Smooth muscle cell (in vitro differentiated cells): ENCODE measurements at regions not wholly inside any gene's neighbourhood (a gene's known extent, or its start where the extent isn't known, plus 50 kb on each side); places are given as distances from the start of the nearest gene placed in this dataset.

Experiments used
- DNase-seq: peaks from one replicate; lab custom pipeline; 2025; ENCODE audit not compliant: unreplicated experiment; lab: John Stamatoyannopoulos, UW
- H2AFZ ChIP-seq: fragments of 200-600 bp; sonication (generic); 2 replicates; pipeline ENCODE4 v1.6.0; 2016; ENCODE audit warnings: antibody characterized with exemption, low read depth, mild to moderate bottlenecking
- H3F3A ChIP-seq: fragments of 200-600 bp; sonication (generic); 2 replicates; pipeline ENCODE4 v1.6.0; 2017; ENCODE audit warnings: antibody characterized with exemption, low read depth
- H3K27ac ChIP-seq: fragments of 200-600 bp; sonication (generic); 2 replicates; pipeline ENCODE4 v1.5.1; 2016; ENCODE audit warnings: low read depth, mild to moderate bottlenecking
- H3K27me3 ChIP-seq: fragments of 200-600 bp; sonication (generic); 2 replicates; pipeline ENCODE4 v1.6.1; 2016; ENCODE audit warnings: low read depth, mild to moderate bottlenecking
- H3K36me3 ChIP-seq: fragments of 200-600 bp; sonication (generic); 2 replicates; pipeline ENCODE4 v1.5.1; 2016; ENCODE audit warnings: low read depth
- H3K4me1 ChIP-seq: fragments of 200-600 bp; sonication (generic); 2 replicates; pipeline ENCODE4 v1.5.1; 2016; ENCODE audit warnings: low read depth
- H3K4me2 ChIP-seq: fragments of 200-600 bp; sonication (generic); 2 replicates; pipeline ENCODE4 v1.6.0; 2016; ENCODE audit warnings: mild to moderate bottlenecking
- H3K4me3 ChIP-seq: fragments of 200-600 bp; sonication (generic); 2 replicates; pipeline ENCODE4 v1.5.1; 2016; ENCODE audit warnings: mild to moderate bottlenecking
- H3K79me2 ChIP-seq: fragments of 200-600 bp; sonication (generic); 2 replicates; pipeline ENCODE4 v1.6.0; 2016; ENCODE audit warnings: low read depth, mild to moderate bottlenecking
- H3K9ac ChIP-seq: fragments of 200-600 bp; sonication (generic); 2 replicates; pipeline ENCODE4 v1.6.0; 2016; ENCODE audit warnings: low read depth
- H3K9me3 ChIP-seq: fragments of 200-600 bp; sonication (generic); replicated peaks from 2 replicates; pipeline ENCODE4 v1.5.1; 2016; ENCODE audit warnings: low read depth
- H4K20me1 ChIP-seq: fragments of 200-600 bp; sonication (generic); 2 replicates; pipeline ENCODE4 v1.6.0; 2016; ENCODE audit warnings: low read depth
- CTCF ChIP-seq: fragments of 200-600 bp; sonication (generic); IDR thresholded peaks from 2 replicates; pipeline ENCODE4 v1.5.1; 2017; ENCODE audit warnings: borderline replicate concordance, mild to moderate bottlenecking, antibody characterized with exemption; ENCODE audit not compliant: insufficient read depth, poor library complexity, severe bottlenecking
- WGBS: methylation state at CpG from one replicate; pipeline ENCODE4 v1.1.7; 2016; ENCODE audit warnings: low lambda C conversion rate; 5-methylcytosine and 5-hydroxymethylcytosine counted together

GRCh38 chr6:9851006-9851405 is 563.9 kb downstream of the TFAP2A start:
- Histone ChIP-seq H3K4me2 (no peak overlapping the region), H3K4me1 (no peaks in the 10 kb centered on the region), H4K20me1 (no peaks in the 10 kb centered on the region), H2AFZ (no peak overlapping the region), H3K27ac (no peak overlapping the region), H3F3A (no peaks in the 10 kb centered on the region), H3K36me3 (no peaks in the 10 kb centered on the region), H3K9ac (no peak overlapping the region), H3K9me3 (peaks cover 21% of the 10 kb centered on the region), H3K4me3 (no peak overlapping the region), H3K79me2 (no peaks in the 10 kb centered on the region), H3K27me3 (no peaks in the 10 kb centered on the region)
- DNase-seq: no peak
- 45% methylated on average over 2 of the region's 2 CpGs for WGBS
- TF ChIP-seq CTCF: no peak

- H2AFZ ChIP-seq: no peak overlapping the region
- no peak overlapping the region for H3K4me2 ChIP-seq
- DNase-seq: no peak
- H3F3A ChIP-seq: no peaks in the 10 kb centered on the region
- no peaks in the 10 kb centered on the region for H3K79me2 ChIP-seq
- H4K20me1 ChIP-seq: no peaks in the 10 kb centered on the region
- H3K27me3 ChIP-seq: no peaks in the 10 kb centered on the region
- no peak overlapping the region for H3K4me3 ChIP-seq
- H3K9ac ChIP-seq: no peak overlapping the region
- H3K9me3 ChIP-seq: peaks cover 16% of the 10 kb centered on the region
- no peaks in the 10 kb centered on the region for H3K36me3 ChIP-seq
- H3K27ac ChIP-seq: no peak overlapping the region
- peaks cover 3% of the 10 kb centered on the region for H3K4me1 ChIP-seq
- TF ChIP-seq CTCF: no peak
- WGBS: 52% methylated on average over 1 of the region's 1 CpG
Observed at GRCh38 chr6:9848094-9848493, 566.8 kb downstream of the TFAP2A start.

GRCh38 chr6:9841886-9842725 is 572.8 kb downstream of the TFAP2A start:
- TF ChIP-seq CTCF: no peak
- H3K27me3 ChIP-seq: no peaks in the 10 kb centered on the region
- H3K9me3 ChIP-seq: peaks cover 7% of the 10 kb centered on the region
- DNase-seq: no peak
- H2AFZ ChIP-seq: no peak overlapping the region
- H3F3A ChIP-seq: no peaks in the 10 kb centered on the region
- H3K79me2 ChIP-seq: no peaks in the 10 kb centered on the region
- no peak overlapping the region for H3K4me2 ChIP-seq
- H3K4me3 ChIP-seq: no peak overlapping the region
- H3K4me1 ChIP-seq: peaks cover 6% of the 10 kb centered on the region
- H3K36me3 ChIP-seq: no peaks in the 10 kb centered on the region
- WGBS: 40% methylated on average over 9 of the region's 9 CpGs
- no peaks in the 10 kb centered on the region for H4K20me1 ChIP-seq
- H3K27ac ChIP-seq: no peak overlapping the region
- H3K9ac ChIP-seq: no peak overlapping the region

- DNase-seq: no peak
- Histone ChIP-seq H3K4me1 (peaks cover 7% of the 10 kb centered on the region), H3K79me2 (no peaks in the 10 kb centered on the region), H3K9me3 (no peaks in the 10 kb centered on the region), H2AFZ (no peak overlapping the region), H3K27ac (no peak overlapping the region), H3K9ac (no peak overlapping the region), H3K36me3 (no peaks in the 10 kb centered on the region), H4K20me1 (no peaks in the 10 kb centered on the region), H3K4me3 (no peak overlapping the region), H3K4me2 (no peak overlapping the region), H3F3A (no peaks in the 10 kb centered on the region), H3K27me3 (no peaks in the 10 kb centered on the region)
- no peak for TF ChIP-seq CTCF
- 88% methylated on average over 4 of the region's 4 CpGs for WGBS
Observed at GRCh38 chr6:9834233-9834632, 580.6 kb downstream of the TFAP2A start.
